Caki2 (cell line): ENCODE measurements at regions not wholly inside any gene's neighbourhood (a gene's known extent, or its start where the extent isn't known, plus 50 kb on each side); places are given as distances from the start of the nearest gene placed in this dataset.
"Not testable (repeated sequence)": the region's sequence is repeated elsewhere in the genome, so short reads cannot be mapped to it uniquely, and the experiment has no call there.

Experiments used
- DNase-seq: peaks from one replicate; pipeline ENCODE4 v3.0.0-alpha.2; 2015; ENCODE audit warnings: low read depth
- in situ Hi-C: cut with HindIII; loops from 2 replicates; pipeline ENCODE4 v1.10.0; 2016; ENCODE audit warnings: low sequenced_read_pairs, low pct_unique_long_range_greater_than_20kb, mixed read lengths

GRCh38 chr13:81116461-81117282, 775.7 kb upstream of the SPRY2 start:
- no peak for DNase-seq
- in situ Hi-C loops, result no loop called here

DNA sequence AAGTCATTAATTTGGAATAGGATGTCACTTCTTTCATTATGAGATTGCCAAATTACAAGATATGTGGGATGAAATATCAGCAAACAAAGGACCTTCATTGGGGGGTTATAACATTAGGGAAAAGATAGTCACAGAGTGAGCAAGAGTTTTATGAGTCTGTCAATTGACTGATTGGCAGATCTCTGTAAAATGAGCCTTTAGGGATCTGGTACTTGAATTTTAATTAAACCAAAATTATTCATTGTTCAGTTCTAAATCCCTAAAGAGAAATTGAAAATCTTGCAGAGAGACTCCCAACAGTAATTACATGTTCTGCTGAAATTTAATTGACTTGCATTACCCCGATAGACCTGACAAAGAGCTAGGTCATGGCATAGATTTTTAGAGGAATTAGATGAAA, 768.1 kb upstream of the SPRY2 start:
- in situ Hi-C loops, result no loop called here
- no peak for DNase-seq

DNA sequence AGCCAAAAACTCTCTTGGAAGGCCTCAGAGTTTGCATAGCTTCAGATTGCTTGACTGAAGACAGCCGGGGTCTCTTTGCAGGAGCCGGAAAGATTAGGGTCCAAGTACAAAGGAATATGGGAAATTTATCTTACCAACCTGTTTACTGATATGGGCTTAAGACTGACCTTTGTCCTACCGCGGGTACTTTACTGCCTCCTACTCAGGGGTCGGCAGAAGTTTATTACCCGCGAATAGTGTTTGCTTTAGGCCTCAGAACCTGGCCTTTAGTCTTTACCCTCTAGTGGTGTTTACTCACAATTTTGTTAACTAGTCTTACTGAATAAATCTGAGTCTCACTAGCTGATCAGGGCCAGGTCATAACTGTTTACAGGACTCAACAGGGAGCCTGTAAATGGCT, 765.4 kb upstream of the SPRY2 start:
- in situ Hi-C loops, result no loop called here
- no peak for DNase-seq

GRCh38 chr13:81104035-81104715, 763.2 kb upstream of the SPRY2 start:
- no peak for DNase-seq
- in situ Hi-C loops, result no loop called here

GRCh38 chr13:81102066-81102465, 761.1 kb upstream of the SPRY2 start:
- DNase-seq, in situ Hi-C loops: not testable (repeated sequence)

DNA sequence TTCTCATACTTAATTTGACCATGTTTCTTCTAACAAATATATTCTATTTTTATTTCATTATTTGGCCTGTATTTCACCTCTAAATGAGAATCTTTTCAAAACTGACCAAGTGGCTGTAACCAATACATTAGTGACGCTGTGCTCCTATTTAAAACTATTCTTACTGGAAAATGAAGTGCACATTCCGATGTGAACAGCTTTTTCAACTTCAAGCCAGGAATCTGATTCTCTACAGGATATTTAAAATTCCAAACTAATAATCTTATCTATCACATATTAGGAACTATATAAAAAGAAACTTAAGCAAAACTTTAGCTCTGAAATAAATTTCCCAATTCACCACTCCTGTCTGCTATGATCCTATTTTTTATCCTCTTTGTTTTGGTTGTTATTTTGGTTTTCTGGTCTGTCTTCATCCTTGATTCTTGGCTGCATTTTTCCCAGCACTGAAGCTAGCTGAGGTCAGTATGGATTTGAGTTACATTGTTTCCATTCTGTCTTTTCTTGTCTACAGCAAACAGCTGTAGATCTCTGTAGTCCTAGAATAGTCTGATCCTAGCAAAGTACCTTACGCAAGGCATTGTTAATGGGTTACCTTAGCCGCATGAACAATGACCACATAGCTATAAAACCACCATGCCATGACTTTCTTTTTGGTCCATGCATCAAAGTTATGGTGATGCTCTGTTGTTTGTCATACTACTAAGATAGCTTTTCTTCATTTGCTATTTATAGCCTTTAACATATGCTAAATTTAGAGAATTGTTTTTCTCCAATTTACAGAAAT, 748.6 kb upstream of the SPRY2 start:
- no peak for DNase-seq

DNA sequence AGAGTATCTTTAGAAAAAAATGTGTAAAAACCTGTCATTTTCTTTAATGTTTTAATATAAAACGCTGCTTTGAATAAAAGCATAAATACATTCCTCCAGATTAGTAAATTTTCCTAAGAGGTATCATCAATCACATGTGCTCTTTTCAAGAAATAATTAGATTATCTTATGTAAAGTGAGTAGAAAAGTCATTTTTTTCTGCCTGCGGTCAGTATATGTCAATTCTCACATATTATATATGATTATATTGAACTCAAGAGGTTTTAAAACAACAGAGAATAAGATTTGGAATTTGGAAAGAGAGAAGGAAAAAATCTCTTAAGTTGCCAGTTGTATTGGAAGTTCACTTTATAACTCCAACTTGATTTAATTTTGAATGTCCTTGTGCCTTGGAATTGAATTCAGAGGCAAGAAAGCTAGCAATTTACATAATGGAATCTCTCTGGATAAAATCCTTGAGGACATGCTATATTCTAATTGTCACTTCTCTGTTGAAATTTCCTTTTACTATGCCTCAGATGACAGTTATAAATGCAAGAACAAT, 740.1 kb upstream of the SPRY2 start:
- in situ Hi-C loops, result no loop called here
- no peak for DNase-seq

More for the DNA sequence above, 748.6 kb upstream of the SPRY2 start:
- in situ Hi-C loops, result no loop called here

- in situ Hi-C loops, result no loop called here
- no peak for DNase-seq
Observed at GRCh38 chr13:81078048-81078447, 737.1 kb upstream of the SPRY2 start.

GRCh38 chr13:81069822-81070221, 728.9 kb upstream of the SPRY2 start:
- in situ Hi-C loops, result not testable (repeated sequence)

DNA sequence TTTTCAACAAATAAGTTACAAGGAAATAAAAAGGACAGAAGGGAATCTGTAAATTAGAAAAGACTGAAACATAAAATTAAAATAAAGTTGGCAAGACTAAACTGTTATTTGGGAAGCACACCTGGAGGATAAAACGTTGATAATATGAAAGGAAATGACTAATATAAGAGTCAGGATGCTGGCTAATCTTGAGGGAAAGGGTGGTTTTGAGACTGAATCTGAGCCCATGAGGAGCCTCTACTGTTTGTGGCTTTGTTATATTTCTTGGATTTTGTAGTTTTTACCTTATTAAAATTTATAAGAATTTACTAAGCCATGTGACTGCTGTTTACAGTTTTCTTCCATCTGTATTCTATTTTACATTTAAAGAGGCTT, 718.0 kb upstream of the SPRY2 start:
- in situ Hi-C loops, result no loop called here
- no peak for DNase-seq

More at GRCh38 chr13:81069822-81070221, 728.9 kb upstream of the SPRY2 start:
- DNase-seq, result not testable (repeated sequence)

DNA sequence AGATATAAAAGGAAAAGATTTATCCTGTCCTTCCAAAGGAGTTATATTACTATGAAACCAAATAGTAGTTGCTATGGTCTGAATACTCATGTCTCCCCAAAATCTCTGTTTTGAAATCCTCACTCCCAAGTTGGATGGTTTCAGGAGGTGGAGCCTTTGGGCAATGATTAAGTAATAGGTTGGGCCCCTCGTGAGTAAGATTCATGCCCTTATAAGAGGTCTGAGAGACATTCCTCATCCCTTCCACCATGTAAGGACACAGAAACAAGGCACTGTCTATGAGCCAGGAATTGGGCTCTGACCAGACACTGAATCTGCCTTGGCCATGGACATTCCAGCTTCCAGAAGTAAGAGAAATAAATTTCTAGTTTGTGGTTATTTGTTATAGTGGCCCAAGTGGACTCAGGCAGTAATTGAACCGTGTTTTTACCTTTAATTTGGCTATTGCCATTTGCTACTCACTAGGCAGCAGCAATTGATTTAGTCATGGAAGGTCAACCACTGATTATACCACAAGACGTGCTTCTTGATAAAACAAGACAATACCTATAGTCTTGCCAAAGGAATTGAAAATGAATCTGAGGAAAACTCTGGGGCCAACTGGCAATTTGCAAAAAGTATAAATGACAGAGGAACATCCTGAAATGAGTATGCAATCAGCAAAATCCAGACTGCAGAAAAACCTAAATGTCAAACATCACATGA, 717.4 kb upstream of the SPRY2 start:
- DNase-seq, result no peak
- in situ Hi-C loops, result no loop called here

- no peak for DNase-seq
- in situ Hi-C loops, result no loop called here
Observed at GRCh38 chr13:81051873-81052272, 710.9 kb upstream of the SPRY2 start.

DNA sequence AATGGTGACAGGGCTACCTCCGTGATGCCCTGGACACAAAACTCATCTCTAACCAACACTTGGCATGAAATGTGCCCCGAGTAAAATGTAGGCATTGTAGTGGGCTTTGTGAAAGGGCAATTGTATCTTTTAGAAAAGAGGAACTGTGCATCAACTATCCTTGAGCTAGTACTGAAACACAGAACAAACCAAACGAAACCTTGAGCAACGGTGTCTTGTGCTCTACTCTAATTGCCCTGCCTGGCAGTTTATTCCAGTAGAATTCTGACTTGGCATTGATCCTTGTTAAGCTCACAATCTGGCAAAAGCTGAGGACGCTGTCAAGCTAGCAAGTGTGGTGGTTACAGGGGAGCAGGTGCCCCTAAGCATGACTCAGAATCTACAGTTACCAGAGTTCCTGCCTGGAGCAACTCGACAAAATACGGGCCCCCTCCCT, 707.1 kb upstream of the SPRY2 start:
- in situ Hi-C loops, result no loop called here
- DNase-seq, result no peak

DNA sequence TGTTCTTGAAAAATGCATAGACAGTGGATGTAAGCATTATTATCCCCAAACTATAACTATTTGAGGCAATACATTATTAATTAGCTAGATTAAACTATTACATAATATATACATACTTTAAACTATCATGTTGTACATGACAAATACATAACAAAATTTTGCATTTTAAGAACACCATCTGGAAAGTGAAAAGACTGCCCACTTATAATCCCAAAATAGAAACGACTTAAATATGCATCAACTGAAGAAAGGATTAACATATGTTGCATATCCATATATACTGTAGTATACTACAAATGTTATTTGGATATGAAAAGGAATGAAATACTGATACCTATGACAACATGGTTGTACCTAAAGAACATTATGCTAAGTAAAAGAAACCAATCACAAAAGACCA, 700.8 kb upstream of the SPRY2 start:
- DNase-seq, result no peak
- in situ Hi-C loops, result no loop called here

GRCh38 chr13:81031996-81032395, 691.1 kb upstream of the SPRY2 start:
- DNase-seq, result no peak
- in situ Hi-C loops, result no loop called here

GRCh38 chr13:81025091-81025490, 684.2 kb upstream of the SPRY2 start:
- in situ Hi-C loops, result no loop called here
- no peak for DNase-seq

- DNase-seq, result no peak
- in situ Hi-C loops, result no loop called here
Observed at GRCh38 chr13:81021284-81021840, 680.4 kb upstream of the SPRY2 start.

DNA sequence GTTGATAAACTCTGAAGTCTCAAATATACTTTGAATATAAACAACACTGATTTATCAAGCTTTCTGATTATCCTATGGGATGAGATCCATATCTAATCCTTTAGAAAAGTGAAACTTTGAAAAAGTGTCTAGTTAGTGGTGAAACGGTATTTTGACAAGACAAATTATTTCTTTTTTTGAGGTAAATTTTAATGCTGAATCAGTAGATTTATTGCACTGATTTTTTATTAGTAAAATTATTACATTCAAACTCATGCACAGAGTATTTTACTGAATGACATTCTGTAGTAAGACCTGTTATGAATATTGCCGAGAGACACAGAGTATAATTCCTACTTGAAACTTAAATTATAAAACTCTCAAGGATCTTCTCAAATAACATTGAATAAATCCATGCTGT, 679.1 kb upstream of the SPRY2 start:
- in situ Hi-C loops, result no loop called here
- DNase-seq, result no peak
